A673 (cell line): ENCODE measurements at regions not wholly inside any gene's neighbourhood (a gene's known extent, or its start where the extent isn't known, plus 50 kb on each side); places are given as distances from the start of the nearest gene placed in this dataset.

Source experiments
- CTCF ChIP-seq: fragments of 300-800, 200-600 bp; sonication (generic); conservative IDR thresholded peaks from 2 replicates; pipeline ENCODE4 v1.5.1; 2017; ENCODE audit warnings: low read depth, mild to moderate bottlenecking, antibody characterized with exemption, low read length, moderate library complexity, mixed read lengths
- EZH2 ChIP-seq: fragments of 200-600 bp; sonication (generic); IDR thresholded peaks from 2 replicates; pipeline ENCODE4 v1.6.1; 2017; ENCODE audit warnings: borderline replicate concordance, low read depth, mild to moderate bottlenecking, mixed read lengths, antibody characterized with exemption, low read length; ENCODE audit not compliant: poor library complexity, severe bottlenecking

GRCh38 chr6:113642714-113643406 lies 214.3 kb upstream of the MARCKS start:
- TF ChIP-seq CTCF (no peak), EZH2 (no peak)
